ENCODE measurements at regions not wholly inside any gene's neighbourhood (a gene's known extent, or its start where the extent isn't known, plus 50 kb on each side); places are given as distances from the start of the nearest gene placed in this dataset.

- H3K4me2 ChIP-seq (ENCODE audit: low read length) = no peak overlapping the region
- CTCF ChIA-PET (ENCODE audit: unreplicated experiment) = no interaction called here
- no peaks in the 10 kb centered on the region for H3K9me3 ChIP-seq (ENCODE audit: low read length)
- no peaks in the 10 kb centered on the region for H3K9me2 ChIP-seq (ENCODE audit: insufficient read depth, low read length)
- no peaks in the 10 kb centered on the region for H3K36me3 ChIP-seq (ENCODE audit: insufficient read depth, low read length)
- no peak overlapping the region for H3K27ac ChIP-seq (ENCODE audit: low read depth, low read length, poor library complexity, severe bottlenecking)
- no peaks in the 10 kb centered on the region for H4K20me1 ChIP-seq (ENCODE audit: insufficient read depth, low read length)
- H3K79me2 ChIP-seq (ENCODE audit: insufficient read depth, low read depth, low read length) = no peaks in the 10 kb centered on the region
- no peak for DNase-seq (ENCODE audit: low spot score)
- POLR2A ChIA-PET = interaction anchor here (0.5 to 0.9 kb wide), 2 partner anchors 53 to 1780 kb away, joined by 3 read pairs; no protein-coding TSS in a partner anchor
- intact Hi-C loops (cut with micrococcal nuclease; ENCODE audit: unreplicated experiment) = no loop called here
- no peak for TF ChIP-seq EZH2phosphoT487 (IDR thresholded peaks at IDR 0.05; ENCODE audit: borderline replicate concordance, low read depth, low read length)
- TF ChIP-seq CTCF (conservative IDR thresholded peaks at IDR 0.05; ENCODE audit: low read length) = no peak
- BruUV-seq (replicated peaks) = no TSS peak
- no peak overlapping the region for H3K4me3 ChIP-seq (ENCODE audit: low read depth, low read length, poor library complexity, severe bottlenecking)
- H3K4me1 ChIP-seq (ENCODE audit: insufficient read depth, low read length, poor library complexity, severe bottlenecking) = no peaks in the 10 kb centered on the region
- no peak overlapping the region for H2AFZ ChIP-seq (ENCODE audit: low read length)
Measured at GRCh38 chr1:106659490-106660244, 396.8 kb upstream of the PRMT6 start.

- Histone ChIP-seq H4K20me1 (ENCODE audit: insufficient read depth, low read length) (no peaks in the 10 kb centered on the region), H3K4me1 (ENCODE audit: insufficient read depth, low read length, poor library complexity, severe bottlenecking) (no peaks in the 10 kb centered on the region), H3K79me2 (ENCODE audit: insufficient read depth, low read depth, low read length) (no peaks in the 10 kb centered on the region), H2AFZ (ENCODE audit: low read length) (no peak overlapping the region), H3K36me3 (ENCODE audit: insufficient read depth, low read length) (no peaks in the 10 kb centered on the region), H3K9me3 (ENCODE audit: low read length) (no peaks in the 10 kb centered on the region), H3K27ac (ENCODE audit: low read depth, low read length, poor library complexity, severe bottlenecking) (no peak overlapping the region), H3K4me3 (ENCODE audit: low read depth, low read length, poor library complexity, severe bottlenecking) (no peak overlapping the region), H3K4me2 (ENCODE audit: low read length) (no peak overlapping the region), H3K9me2 (ENCODE audit: insufficient read depth, low read length) (no peaks in the 10 kb centered on the region)
- TF ChIP-seq CTCF (conservative IDR thresholded peaks at IDR 0.05; ENCODE audit: low read length) (no peak), EZH2phosphoT487 (IDR thresholded peaks at IDR 0.05; ENCODE audit: borderline replicate concordance, low read depth, low read length) (no peak)
- POLR2A ChIA-PET = no interaction called here
- CTCF ChIA-PET (ENCODE audit: unreplicated experiment) = no interaction called here
- BruUV-seq (replicated peaks) = no TSS peak
- DNase-seq (ENCODE audit: low spot score) = no peak
- intact Hi-C loops (cut with micrococcal nuclease; ENCODE audit: unreplicated experiment) = no loop called here
Measured at GRCh38 chr1:106675558-106675957, 380.9 kb upstream of the PRMT6 start.

- POLR2A ChIA-PET = no interaction called here
- CTCF ChIA-PET (ENCODE audit: unreplicated experiment) = no interaction called here
- Histone ChIP-seq H2AFZ (ENCODE audit: low read length) (no peak overlapping the region), H3K79me2 (ENCODE audit: insufficient read depth, low read depth, low read length) (no peaks in the 10 kb centered on the region), H3K4me3 (ENCODE audit: low read depth, low read length, poor library complexity, severe bottlenecking) (no peak overlapping the region), H3K4me2 (ENCODE audit: low read length) (no peak overlapping the region), H3K4me1 (ENCODE audit: insufficient read depth, low read length, poor library complexity, severe bottlenecking) (no peaks in the 10 kb centered on the region), H3K36me3 (ENCODE audit: insufficient read depth, low read length) (no peaks in the 10 kb centered on the region), H3K9me3 (ENCODE audit: low read length) (no peaks in the 10 kb centered on the region), H3K9me2 (ENCODE audit: insufficient read depth, low read length) (no peaks in the 10 kb centered on the region), H4K20me1 (ENCODE audit: insufficient read depth, low read length) (no peaks in the 10 kb centered on the region), H3K27ac (ENCODE audit: low read depth, low read length, poor library complexity, severe bottlenecking) (no peak overlapping the region)
- intact Hi-C loops (cut with micrococcal nuclease; ENCODE audit: unreplicated experiment) = no loop called here
- no peak for DNase-seq (ENCODE audit: low spot score)
- TF ChIP-seq CTCF (conservative IDR thresholded peaks at IDR 0.05; ENCODE audit: low read length) (no peak), EZH2phosphoT487 (IDR thresholded peaks at IDR 0.05; ENCODE audit: borderline replicate concordance, low read depth, low read length) (no peak)
- no TSS peak for BruUV-seq (replicated peaks)
Measured at GRCh38 chr1:106676021-106676420, 380.5 kb upstream of the PRMT6 start.

All from OCI-LY7 (cell line).